Activated T-cell treated with anti-CD3 and anti-CD28 coated beads, Interleukin-2, amount 50 U/mL, for 48 hours (primary cell): ENCODE measurements at regions not wholly inside any gene's neighbourhood (a gene's known extent, or its start where the extent isn't known, plus 50 kb on each side); places are given as distances from the start of the nearest gene placed in this dataset.

Experiments
- DNase-seq, 2 experiments: peaks; one replicate each; pipeline ENCODE4 v3.0.0-alpha.2; 2020

DNA sequence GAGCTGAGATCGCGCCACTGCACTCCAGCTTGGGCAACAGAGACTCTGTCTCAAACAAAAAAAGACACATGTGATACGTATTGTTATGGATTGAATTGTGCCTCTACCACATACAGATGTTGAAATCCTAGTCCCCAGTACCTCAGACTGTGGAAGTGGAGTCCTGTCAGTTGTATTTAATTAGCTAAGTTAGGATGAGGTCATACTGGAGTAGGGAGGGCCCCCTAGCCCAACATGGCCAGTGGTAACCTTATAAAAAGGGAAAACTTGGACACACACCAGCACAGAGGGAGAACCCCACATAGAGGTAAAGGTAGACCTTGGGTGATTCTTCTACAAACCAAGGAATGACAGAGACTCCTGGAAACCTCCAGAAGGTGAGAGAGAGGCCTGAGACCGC is 119.8 kb downstream of the GADD45G start:
- DNase-seq: no peak

DNA sequence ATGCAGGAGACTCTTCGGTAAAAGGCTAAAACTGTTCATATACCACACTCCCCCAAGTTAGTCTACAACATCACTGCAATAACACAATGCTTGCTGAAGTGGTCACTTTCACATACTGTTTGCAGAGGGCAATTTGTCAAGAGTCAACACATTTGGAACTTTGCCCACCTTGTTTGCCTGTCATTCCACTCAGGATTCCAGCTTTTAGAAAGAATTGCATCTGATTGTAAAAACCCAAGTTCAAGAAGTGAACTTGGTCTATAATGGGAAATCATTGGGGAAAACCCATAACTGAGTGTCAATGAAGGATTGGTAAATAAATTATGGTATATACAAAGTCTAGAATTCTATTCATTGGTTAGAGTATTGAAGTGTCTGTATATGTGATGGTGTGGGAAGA is 120.5 kb downstream of the GADD45G start:
- DNase-seq: no peak

DNA sequence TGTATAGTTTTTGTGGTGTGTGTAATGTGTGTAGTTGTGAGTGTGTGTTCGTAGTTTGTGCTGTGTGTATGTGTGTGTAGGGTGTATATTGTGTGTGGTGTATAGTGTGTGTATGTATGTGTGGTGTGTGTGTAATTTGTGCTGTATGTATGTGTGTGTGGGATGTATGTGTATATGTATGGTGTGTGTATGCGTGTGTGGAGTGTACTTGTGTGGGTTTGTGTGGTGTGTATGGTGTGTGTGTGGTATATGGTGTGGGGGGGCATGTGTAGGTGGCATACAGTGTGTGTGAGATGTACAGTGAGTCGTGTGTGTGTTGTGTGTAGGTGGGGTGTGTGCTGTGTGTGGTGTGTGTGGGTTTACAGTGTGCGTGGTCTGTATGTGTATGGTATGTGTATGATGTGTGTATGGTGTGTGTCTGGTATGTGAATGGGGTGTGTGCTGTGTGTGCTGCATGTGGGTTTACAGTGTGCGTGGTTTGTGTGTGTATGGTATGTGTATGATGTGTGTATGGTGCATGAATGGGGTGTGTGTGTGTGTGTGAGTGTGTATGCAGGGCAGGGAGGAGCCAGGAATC is 125.2 kb downstream of the GADD45G start:
- no peak for DNase-seq

DNA sequence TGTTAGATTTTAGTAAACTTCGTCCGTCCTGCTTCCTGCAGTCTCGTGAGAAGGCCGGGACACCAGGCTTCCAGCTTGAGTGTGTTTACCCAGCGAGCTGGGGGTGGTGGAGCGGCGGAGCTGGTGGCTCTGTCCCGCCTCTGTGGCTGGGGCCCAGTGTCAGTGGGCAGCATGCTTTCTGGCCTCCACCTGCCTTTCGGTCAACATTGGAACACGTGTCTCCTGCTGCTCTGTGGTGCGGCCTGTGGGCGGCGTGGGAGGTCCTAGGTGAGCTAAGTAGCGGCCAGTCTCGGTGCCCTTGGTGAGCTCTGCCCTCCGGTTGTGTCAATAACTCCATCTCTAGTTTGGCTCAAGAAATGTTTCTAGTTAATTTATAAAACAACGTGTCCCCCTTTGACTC is 125.9 kb downstream of the GADD45G start:
- no peak for DNase-seq

DNA sequence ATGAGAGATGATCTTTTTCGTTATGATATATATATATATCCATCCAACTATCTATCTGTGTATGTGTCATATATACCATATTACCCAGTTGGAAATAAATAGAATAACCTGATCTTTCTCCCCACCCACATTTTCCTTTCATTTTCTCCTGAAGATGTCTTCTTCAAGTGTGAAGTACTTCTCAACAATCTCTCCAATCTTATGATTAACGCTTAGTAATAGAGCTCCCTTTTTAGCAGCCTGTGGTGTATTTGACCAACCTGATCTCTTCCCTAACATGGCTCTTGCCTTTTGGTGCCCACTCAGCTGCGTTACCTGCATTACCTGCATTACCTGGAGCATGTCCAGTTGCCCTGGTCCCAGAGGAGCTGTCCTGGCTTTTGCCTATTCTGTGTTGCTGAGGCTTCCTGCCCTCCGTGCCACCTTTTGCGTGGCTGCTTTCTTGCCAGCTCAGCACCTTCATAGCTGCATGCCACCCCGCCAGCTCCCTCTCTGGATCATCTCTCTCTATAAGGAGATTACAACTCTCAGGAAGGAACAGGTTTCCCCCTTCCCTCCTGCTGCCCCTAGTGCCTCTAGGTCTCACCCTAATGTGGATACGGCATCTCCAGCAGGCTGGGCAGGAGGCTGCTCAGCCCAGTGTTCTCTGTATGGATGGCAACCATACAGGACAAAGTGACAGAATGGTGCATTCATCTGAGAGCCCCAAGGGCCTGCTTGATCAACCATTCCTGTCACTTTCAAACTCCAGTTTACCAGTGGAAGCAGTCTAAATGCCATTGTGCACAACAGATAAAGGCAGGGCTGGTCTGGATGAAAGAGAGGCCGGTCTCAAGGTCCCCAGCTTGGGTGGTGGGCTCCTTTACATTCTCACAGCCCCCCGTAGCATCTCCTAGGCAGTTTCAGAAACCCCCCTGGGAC is 126.7 kb downstream of the GADD45G start:
- peak; percentile 26 to 29 for DNase-seq

DNA sequence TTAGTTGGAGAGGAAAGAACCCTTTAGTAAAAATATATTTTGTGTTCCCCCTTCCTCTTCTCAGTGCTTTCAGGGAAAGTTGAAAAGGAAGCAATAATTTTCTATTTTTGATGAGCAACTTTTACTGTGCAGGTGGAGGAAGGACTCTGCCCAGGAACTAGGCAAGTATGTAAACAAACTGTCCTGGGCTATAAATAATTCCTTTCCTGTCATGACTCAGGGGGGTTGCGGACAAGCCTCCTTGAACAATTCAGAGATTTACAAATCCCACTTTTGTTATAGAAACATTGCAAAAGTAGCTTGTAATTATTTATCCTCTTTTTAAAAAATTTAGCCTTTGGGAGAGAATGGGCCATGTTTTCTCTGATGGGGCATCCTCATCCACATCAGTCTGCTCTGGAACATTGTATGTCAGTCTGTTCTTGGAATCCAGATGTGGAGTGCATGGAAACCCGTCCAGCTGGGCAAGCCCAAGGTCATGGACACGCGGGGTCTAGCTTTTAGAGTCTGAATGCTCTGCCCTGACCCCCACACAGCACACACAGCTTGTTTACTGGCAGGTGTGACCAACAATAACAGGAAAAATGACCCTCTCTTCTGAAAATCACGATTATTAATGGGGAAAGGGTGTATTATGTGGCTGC is 127.6 kb downstream of the GADD45G start:
- DNase-seq: no peak

DNA sequence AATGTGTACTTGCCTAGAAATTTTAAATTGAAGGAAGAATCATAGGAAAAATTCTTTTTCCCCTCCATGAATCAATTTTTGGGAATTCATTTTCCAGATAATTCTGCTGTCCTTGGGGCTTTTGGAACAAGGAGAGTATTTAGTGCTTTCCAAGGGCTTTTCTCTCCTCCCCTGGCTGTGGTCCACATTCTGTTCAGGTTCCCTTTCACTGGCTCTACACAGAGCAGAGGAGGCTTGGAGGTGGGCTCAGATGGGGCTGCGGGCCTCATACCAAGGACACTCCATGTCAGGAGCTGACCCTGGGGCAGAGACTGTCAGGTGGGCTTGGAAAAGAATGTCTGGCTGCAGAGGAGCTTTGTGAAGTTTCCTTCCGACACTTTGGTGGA is 128.1 kb downstream of the GADD45G start:
- DNase-seq: no peak

DNA sequence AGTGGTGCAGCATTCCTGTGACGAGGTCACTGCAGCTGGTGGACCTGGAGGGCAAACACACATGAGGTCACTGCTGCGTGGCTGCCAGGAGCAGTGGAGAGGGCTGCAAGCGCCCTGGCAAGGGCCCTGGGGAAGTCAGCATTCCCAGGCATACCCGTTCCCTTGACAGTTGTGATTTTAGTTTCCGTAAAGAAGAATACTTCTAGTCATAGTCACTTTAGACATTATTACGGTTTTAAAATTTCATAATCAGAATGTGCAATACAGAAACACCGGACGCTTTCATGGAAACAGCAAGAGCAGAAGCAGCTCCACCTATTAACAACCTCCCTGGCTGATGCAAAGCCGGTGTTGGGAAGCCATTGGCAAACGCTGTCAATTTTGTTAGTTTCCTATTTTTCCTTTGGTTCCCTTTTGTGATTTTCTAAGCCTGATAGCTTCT is 129.8 kb downstream of the GADD45G start:
- DNase-seq: no peak

DNA sequence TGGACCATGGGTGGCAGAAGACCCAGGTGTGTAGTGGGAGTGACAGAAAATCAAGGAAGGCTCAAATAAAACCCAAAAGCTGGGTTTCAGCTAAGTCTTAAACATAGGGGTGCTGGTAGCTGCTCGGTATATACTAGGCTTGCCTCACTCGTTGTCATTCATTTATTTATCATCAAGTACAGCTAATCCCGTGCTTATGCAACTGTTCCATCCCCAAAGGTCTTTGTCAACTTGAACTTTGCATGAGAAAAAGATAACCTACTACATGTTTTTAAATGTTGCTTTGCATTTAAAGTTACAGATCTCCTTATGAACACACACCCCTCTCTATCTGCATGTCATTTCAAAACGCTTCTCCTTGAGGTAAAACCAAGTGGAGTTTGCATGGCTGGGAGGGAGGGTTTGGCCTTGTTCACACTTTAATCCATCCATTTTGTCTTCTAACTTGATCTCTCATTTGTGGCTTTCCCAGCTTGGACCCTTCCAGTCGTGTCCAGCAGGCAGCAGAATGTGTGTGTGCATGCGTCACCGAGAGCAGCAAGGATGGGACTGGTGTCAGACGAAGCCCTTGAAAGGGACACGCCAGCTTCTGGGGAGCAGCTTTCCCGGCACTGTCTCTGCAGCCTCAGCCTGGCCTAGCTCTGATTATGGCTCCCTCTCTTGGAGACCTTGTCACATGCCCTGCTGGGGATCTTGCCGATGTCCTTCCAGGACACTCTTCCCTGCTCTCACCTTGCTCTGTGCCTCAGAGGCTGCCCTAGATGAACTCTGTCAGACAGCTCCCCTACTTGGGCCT is 133.5 kb downstream of the GADD45G start:
- no peak for DNase-seq

DNA sequence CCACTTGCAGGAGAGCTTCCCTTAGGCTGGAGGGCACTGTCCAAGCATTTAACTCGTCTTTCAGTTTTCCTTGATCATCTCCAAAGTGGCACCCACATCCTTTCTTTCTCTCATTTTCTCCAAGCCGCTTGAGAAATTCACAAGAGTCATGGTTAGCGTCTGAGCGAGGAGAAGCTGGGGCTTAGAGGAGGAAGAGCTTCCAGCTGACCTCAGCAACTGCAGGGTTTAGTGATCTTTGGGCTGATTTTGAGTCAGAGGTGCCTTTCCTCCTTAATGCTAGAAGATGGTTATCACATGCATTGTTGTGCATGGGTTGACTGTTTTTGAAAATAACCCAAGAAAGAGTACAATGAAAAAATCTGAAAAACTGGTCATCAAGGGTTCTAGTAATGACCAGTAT is 134.7 kb downstream of the GADD45G start:
- DNase-seq: peak in 1 of 2 experiments; percentile 36

DNA sequence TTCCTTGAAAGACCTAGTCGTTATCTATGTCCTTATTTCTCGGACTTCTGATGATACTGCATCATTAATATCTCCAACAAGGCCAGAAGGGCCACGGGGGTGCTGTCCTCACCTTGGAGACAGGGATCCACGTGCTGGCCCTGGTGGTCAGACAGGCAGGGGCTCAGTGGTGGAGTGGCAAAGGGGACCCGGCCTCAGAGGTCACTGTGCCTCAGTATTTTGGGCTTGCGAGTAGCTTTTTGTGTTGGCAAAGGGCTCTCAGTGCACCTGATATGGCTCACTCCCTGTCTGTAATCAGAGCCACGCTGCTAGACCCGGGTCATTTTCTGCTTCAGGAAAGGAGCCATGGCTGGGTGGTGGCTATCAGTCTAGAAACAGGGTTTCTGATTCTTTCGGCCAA is 135.1 kb downstream of the GADD45G start:
- no peak for DNase-seq

DNA sequence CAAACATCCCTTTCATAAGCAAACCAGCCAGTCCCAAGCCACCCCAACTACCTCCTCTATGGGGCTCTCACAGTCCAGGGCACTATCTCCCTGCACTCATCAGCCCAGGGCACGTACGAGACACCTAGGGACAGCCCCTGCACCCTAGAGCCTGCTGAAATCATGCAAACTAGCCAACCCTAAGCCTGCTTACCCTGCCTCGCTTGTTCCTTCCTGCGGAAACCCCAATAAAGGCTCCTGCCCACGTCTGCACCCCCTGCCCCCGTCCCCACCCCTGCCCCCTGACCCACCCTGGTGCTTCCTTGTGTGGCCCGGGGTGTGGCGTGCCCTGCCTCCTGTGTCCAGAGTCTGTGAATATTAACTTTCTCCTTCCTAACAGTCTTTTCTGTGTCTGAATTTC is 135.9 kb downstream of the GADD45G start:
- DNase-seq: peak; percentile 57

DNA sequence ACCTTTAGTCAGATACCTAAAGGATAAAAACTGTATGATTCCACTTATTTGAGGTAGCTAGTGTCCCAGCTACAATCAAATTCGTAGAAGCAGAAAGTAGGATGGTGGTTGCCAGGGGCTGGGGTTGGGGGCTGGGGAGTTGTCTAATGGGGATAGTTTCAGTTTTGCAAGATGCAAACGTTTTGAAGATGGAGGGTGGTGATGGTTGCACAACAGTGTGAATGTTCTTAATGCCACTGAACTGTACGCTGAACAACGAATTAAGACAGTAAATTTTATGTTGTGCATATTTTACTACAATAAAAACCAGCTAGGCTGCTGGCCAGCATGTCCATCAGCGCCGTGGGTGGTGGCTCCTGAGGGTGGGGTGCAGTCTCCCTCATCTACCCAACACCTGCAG is 137.8 kb downstream of the GADD45G start:
- DNase-seq: no peak

DNA sequence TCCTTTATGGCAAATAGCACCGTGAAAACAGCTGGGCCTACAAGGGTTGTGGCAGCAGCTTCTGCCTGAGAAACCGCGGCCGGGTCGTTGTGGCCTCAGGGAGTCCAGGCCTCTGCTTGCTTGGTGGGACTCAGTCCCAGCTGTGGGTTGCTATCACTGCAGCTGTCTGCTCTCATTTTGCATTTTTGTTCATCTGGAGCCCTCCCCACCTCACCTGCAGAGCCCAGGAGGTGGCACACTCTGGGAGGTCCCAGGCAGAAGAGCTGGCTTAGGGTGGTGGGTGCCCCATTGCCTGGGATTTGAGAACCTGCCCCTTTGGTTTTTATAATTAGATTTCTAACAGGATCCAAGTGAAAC is 138.4 kb downstream of the GADD45G start:
- DNase-seq: peak; percentile 25 to 38

DNA sequence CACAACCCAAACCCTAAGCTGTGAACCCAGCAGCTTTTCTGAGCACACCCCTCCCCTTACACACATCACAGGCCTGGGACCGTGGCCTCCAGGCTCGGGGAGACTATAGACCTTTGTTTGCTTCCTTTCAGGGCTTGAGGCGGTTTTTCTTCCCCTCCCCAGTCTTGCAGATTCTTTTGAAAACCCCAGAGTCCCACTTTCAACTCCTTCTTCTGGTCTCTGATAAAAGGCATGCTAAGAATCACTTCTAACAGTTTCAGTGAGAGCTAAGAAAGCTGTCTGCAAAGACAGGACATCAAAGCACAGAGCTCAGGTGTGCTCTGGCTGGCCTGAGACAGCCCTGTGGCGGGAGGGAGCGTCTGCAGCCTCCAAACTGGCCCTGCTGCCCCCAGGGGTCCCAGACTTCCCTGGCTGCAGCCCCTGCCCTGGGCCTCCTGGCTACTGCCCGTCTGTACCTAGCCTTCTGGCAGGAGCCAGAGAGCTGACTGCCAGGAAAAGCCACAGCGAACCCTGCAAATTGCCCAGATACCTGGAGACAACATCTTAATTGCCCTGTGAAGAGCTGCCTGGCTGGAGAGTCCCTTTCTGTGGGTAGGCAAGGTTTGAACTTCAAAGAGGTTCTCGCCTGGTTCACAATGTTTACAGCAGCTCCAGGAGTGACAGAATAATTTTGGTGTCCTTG is 138.9 kb downstream of the GADD45G start:
- peak; percentile 36 to 41 for DNase-seq

DNA sequence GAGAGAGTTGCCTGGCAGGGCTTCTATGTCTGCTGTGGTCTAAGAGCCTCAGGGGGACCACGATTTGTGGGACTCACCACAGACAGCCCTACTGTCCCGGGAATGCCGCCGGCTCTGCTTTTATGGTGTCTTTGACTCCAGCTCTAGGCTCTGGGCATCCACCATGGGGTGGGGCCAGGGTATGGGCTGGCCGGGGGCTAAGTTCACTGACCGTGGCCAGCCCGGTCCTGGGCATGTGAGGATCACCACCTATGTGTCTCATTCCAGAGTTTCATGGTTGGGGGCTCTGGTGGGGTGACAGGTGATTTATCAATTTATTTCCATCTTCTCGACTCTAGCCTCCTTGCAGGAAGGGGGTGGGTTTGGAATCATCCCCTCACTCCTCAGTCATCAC is 139.4 kb downstream of the GADD45G start:
- no peak for DNase-seq

DNA sequence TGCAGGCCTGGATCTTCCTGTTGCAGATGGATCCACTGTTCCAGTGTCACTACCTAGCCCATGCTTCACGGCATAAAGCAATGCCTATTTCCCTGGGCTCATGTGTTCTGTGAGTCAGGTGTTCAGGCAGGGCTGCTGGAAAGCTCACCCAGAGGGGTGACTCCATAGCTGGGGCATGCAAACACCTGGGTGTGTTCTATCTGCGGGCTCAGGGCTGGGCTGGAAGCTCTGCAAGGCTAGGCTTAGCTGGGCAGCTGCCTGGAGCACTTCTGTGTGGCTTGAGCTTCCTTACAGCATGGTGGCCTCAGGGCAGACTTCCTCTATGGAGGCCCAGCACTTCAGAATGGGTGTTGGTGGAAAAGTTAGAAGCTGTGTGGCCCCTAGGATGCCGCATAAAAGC is 139.9 kb downstream of the GADD45G start:
- DNase-seq: no peak

DNA sequence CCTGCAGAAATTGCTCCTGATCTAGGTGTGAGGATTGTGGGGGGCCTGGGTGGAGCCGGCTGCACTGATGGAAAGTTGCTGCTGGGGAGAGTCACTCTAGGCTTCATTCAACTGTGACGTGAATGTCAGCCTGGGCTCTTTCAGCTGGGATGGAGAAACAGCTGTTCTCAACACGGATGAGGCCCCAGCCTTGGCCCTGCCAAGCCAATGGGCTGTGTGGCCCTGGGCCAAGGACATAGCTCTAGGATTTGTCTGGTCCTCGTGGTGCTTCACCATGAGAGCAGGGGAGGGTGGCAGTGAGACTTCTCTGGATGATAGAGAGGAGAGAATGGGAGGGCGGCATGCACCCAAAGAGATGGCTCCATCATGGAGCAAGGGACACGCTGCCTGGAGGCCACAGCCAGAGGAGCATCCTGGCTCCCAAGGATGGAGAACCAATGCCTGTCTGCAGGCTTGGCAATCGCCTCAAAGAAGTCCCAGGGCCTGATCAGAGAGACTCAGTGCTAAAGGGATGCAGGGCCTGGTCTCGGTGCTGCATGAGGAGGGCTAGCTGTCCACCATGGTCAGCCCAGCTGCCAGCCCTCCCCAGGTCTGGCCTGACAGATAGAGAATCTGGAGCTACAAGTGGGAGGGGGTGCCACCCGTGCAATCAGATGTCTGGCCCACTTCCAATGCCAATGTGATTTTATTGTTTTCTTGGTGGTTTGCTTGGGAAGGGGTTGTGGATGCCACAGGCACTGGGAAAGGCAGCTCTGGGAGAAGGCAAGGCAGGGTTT is 141.0 kb downstream of the GADD45G start:
- DNase-seq: no peak

DNA sequence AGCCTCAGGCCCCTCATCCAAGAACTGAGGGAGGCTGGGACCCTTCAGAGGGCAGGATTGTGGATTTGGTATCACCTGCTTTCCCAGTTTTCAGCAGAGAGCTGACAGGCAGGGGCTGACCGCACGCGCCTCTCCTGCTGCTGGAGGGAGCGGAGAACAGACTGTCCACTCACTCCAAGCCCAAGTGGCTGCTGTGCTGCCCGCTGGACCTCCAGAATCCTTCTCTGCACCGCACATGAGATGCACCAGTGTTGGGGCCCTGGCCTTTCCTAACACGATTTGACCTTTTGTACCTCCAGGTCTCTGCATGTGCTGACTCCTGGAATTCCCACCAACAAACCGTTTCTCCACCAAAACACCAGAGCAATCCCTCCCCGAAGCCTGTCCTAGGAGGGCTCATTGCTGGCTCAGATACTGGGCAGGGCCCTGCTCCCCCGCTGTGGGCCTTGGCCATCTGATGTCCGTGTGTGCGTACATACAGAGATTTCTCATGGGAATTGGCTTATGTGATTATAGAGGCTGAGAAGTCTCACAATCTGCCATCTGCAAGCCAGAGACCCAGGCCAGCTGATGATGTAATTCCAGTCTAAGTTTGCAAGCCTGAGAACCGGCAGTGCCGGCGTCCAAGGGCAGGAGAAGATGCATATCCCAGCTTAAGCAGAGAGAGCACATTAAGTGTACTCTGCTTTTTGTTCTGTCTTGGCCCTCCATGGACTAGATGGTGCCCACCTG is 141.7 kb downstream of the GADD45G start:
- no peak for DNase-seq

DNA sequence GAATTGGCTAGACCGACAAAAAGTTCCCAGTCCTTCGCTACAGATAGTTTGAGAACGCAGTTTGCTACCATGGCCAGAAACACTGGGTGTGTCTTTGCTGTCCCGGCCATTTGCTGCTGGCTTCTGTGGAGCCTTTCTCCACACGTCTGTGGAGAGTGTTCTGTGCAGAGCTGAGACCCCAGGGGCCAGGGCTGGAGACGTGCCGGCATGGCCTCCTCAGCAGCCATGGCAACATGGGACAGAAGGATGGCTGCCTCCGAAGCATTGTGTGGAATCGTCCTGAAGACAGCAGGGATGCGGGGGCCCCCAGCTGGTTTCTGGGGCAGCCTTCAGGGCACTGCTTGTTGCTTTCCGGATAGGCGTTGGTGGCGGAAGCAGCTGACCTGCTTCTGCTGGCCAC is 142.8 kb downstream of the GADD45G start:
- DNase-seq: no peak

DNA sequence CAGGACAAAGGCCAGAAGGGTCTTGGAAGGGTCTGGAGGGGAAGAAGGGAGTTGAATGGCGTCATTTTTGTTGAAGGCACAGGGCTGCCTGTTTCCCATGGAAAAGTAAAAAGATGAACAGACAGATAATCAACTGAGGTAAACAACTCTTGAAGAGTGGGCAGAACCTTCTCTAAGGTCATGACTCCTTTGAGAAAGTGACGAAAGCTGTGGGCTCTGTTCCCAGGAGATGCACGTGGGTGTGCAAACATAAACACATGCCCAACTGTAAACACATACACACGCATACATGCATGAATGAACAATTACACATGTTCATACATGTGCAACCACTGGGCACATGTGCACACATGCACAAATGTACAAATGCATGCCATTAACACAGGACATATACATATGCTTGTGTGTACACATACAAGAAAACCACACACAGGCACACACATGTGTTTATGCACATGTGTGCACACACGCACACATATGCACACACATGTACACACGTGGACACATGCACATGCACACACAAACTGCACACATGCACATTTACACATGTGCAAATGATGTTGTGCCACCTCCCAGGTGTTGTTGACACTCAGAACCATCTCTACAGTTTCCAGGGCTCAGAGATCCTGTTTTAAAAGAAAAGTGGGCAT is 143.3 kb downstream of the GADD45G start:
- no peak for DNase-seq
